GM19397 (cell line): ENCODE measurements at regions not wholly inside any gene's neighbourhood (a gene's known extent, or its start where the extent isn't known, plus 50 kb on each side); places are given as distances from the start of the nearest gene placed in this dataset.
"Not testable (repeated sequence)": the region's sequence is repeated elsewhere in the genome, so short reads cannot be mapped to it uniquely, and the experiment has no call there.

Source experiments
- ATAC-seq: cut with Tn5 transposase; IDR thresholded peaks from one replicate; pipeline ENCODE4 v1.9.1; 2021; ENCODE audit warnings: mild to moderate bottlenecking, moderate library complexity; ENCODE audit not compliant: unreplicated experiment

- no peak for ATAC-seq
These were observed 373.5 kb downstream of the HTR1B start for GRCh38 chr6:77089776-77090175.

GRCh38 chr6:77087794-77088318 is 375.4 kb downstream of the HTR1B start:
- ATAC-seq, result not testable (repeated sequence)

- no peak for ATAC-seq
These were observed 389.1 kb downstream of the HTR1B start for GRCh38 chr6:77074037-77074713.

GRCh38 chr6:77073410-77073760 is 389.9 kb downstream of the HTR1B start:
- ATAC-seq, result no peak

- ATAC-seq, result no peak
These were observed 390.4 kb downstream of the HTR1B start for GRCh38 chr6:77072694-77073409.

- ATAC-seq, result no peak
These were observed 399.8 kb downstream of the HTR1B start for GRCh38 chr6:77063494-77063893.

GRCh38 chr6:77055711-77056110 is 407.6 kb downstream of the HTR1B start:
- ATAC-seq, result no peak

- ATAC-seq, result no peak
These were observed 422.6 kb downstream of the HTR1B start for GRCh38 chr6:77040568-77041195.

GRCh38 chr6:77038807-77039206 is 424.5 kb downstream of the HTR1B start:
- no peak for ATAC-seq

GRCh38 chr6:77037439-77037838 is 425.9 kb downstream of the HTR1B start:
- ATAC-seq, result no peak

- no peak for ATAC-seq
These were observed 426.9 kb downstream of the HTR1B start for GRCh38 chr6:77036400-77036799.

- ATAC-seq, result no peak
These were observed 429.1 kb downstream of the HTR1B start for GRCh38 chr6:77034161-77034560.

GRCh38 chr6:77030929-77031674 is 432.2 kb downstream of the HTR1B start:
- no peak for ATAC-seq

GRCh38 chr6:77026341-77026740 is 436.9 kb downstream of the HTR1B start:
- ATAC-seq, result no peak

- ATAC-seq, result no peak
These were observed 437.5 kb downstream of the HTR1B start for GRCh38 chr6:77025736-77026223.

GRCh38 chr6:77021778-77022177 is 441.5 kb downstream of the HTR1B start:
- no peak for ATAC-seq

GRCh38 chr6:77021232-77021631 is 442.1 kb downstream of the HTR1B start:
- ATAC-seq, result no peak

- ATAC-seq, result no peak
These were observed 444.2 kb downstream of the HTR1B start for GRCh38 chr6:77019081-77019480.

- ATAC-seq, result no peak
These were observed 445.8 kb downstream of the HTR1B start for GRCh38 chr6:77017537-77017936.

- ATAC-seq, result no peak
These were observed 447.9 kb downstream of the HTR1B start for GRCh38 chr6:77015350-77015749.

GRCh38 chr6:77011929-77012545 is 451.3 kb downstream of the HTR1B start:
- ATAC-seq, result no peak
